Gastrocnemius medialis (tissue), 4 donors: ENCODE measurements at regions not wholly inside any gene's neighbourhood (a gene's known extent, or its start where the extent isn't known, plus 50 kb on each side); places are given as distances from the start of the nearest gene placed in this dataset.

Experiments used
- POLR2A ChIP-seq, 2 donors: fragments of 450-650 bp; IDR thresholded peaks; one replicate each; pipeline ENCODE4 v1.6.1; 2017; ENCODE audit warnings: antibody characterized with exemption in 2 of 2, mild to moderate bottlenecking in 2 of 2, moderate library complexity in 2 of 2
- TF ChIP-seq, protein P1 (sequence below), 5 experiments: fragments of 450-650 bp in 3 of 5; fragments of 200-600 bp in 2 of 5; sonication (generic) in 2 of 5; IDR thresholded peaks in 4 of 5; conservative IDR thresholded peaks in 1 of 5; 1 replicate in 4 of 5; 2 replicates in 1 of 5; pipeline ENCODE4 v1.5.1; 2016 to 2019; ENCODE audit warnings: antibody characterized with exemption in 5 of 5, mild to moderate bottlenecking in 3 of 5, moderate library complexity in 3 of 5

DNA sequence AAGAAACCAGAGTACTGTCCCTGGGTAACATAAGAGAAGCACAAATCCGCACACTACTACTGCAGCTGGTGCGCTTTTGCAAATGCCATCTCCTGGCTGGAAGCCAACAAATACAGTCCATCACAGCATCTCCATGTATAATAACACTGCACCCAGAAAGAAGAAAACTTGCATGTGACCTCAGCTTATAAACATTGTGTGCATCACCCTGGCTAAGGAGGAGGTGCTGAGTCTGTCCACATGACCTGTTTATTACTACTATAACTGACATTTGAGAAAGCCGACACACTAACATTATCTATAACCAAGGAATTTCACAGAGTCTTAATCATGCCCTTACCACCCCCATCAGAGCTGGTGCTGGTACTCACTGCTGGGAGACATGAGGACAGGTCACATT, 516.8 kb downstream of the CFAP47 start:
- TF ChIP-seq, protein P1, sequence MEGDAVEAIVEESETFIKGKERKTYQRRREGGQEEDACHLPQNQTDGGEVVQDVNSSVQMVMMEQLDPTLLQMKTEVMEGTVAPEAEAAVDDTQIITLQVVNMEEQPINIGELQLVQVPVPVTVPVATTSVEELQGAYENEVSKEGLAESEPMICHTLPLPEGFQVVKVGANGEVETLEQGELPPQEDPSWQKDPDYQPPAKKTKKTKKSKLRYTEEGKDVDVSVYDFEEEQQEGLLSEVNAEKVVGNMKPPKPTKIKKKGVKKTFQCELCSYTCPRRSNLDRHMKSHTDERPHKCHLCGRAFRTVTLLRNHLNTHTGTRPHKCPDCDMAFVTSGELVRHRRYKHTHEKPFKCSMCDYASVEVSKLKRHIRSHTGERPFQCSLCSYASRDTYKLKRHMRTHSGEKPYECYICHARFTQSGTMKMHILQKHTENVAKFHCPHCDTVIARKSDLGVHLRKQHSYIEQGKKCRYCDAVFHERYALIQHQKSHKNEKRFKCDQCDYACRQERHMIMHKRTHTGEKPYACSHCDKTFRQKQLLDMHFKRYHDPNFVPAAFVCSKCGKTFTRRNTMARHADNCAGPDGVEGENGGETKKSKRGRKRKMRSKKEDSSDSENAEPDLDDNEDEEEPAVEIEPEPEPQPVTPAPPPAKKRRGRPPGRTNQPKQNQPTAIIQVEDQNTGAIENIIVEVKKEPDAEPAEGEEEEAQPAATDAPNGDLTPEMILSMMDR (IDR thresholded peaks at IDR 0.05 in 4 of 5, conservative IDR thresholded peaks at IDR 0.05 in 1 of 5): no peak
- TF ChIP-seq POLR2A (IDR thresholded peaks at IDR 0.05): no peak
